Esophagus squamous epithelium (tissue), 4 donors: ENCODE measurements at regions not wholly inside any gene's neighbourhood (a gene's known extent, or its start where the extent isn't known, plus 50 kb on each side); places are given as distances from the start of the nearest gene placed in this dataset.

Source experiments
- CTCF ChIP-seq, 6 experiments: fragments of 450-650 bp in 4 of 6; fragments of 200-600 bp in 2 of 6; sonication (generic) in 2 of 6; IDR thresholded peaks; one replicate each; pipeline ENCODE4 v1.5.1; 2016 to 2019; ENCODE audit warnings: antibody characterized with exemption in 6 of 6, mild to moderate bottlenecking in 4 of 6, moderate library complexity in 4 of 6
- POLR2A ChIP-seq, 4 donors: fragments of 450-650 bp; IDR thresholded peaks; one replicate each; pipeline ENCODE4 v1.6.1; 2017; ENCODE audit warnings: antibody characterized with exemption in 4 of 4, mild to moderate bottlenecking in 4 of 4, moderate library complexity in 3 of 4

DNA sequence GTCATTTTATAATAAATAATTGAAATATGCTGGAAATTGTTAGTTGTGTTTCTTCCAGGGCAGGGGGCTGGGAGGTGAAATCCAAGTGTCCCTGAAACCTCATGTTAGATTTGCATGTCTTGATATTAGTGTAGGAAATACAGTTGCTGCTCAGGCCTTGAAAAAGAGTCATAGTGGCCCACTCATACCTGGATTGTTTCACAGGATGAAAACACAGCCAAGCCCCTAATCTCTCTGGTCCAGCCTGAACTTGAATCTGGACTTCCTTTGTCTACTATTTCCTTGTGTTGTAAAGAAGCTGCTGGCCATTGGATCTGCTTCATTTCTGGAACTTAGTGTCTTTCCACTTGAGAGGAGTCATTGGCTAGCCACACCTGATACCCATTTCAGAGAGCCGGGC, 108.8 kb upstream of the JARID2 start:
- TF ChIP-seq CTCF (IDR thresholded peaks at IDR 0.05) (no peak), POLR2A (IDR thresholded peaks at IDR 0.05) (no peak)
